Parathyroid adenoma (tissue), 2 donors: ENCODE measurements at regions not wholly inside any gene's neighbourhood (a gene's known extent, or its start where the extent isn't known, plus 50 kb on each side); places are given as distances from the start of the nearest gene placed in this dataset.

Experiments used
- H2AFZ ChIP-seq: fragments of 300-600 bp; sonication (generic); one replicate; pipeline ENCODE4 v1.7.0; 2017; ENCODE audit warnings: antibody characterized with exemption, mild to moderate bottlenecking
- H3K27ac ChIP-seq: fragments of 300-600 bp; sonication (generic); one replicate; pipeline ENCODE4 v1.7.0; 2017
- H3K27me3 ChIP-seq: fragments of 300-600 bp; sonication (generic); one replicate; pipeline ENCODE4 v1.7.0; 2017; ENCODE audit warnings: low read length; ENCODE audit not compliant: control insufficient read depth, insufficient read depth
- H3K36me3 ChIP-seq: fragments of 300-600 bp; sonication (generic); one replicate; pipeline ENCODE4 v1.7.0; 2017; ENCODE audit warnings: low read length; ENCODE audit not compliant: control insufficient read depth, insufficient read depth
- H3K4me1 ChIP-seq: fragments of 300-600 bp; sonication (generic); one replicate; pipeline ENCODE4 v1.7.0; 2017; ENCODE audit warnings: control low read depth
- H3K4me2 ChIP-seq: fragments of 300-600 bp; sonication (generic); one replicate; pipeline ENCODE4 v1.7.0; 2017; ENCODE audit warnings: low read length
- H3K4me3 ChIP-seq: fragments of 300-600 bp; sonication (generic); one replicate; pipeline ENCODE4 v1.7.0; 2017; ENCODE audit warnings: low read depth, low read length
- H3K79me2 ChIP-seq: fragments of 300-600 bp; sonication (generic); one replicate; pipeline ENCODE4 v1.7.0; 2017; ENCODE audit warnings: control low read depth
- H3K9ac ChIP-seq: fragments of 300-600 bp; sonication (generic); one replicate; pipeline ENCODE4 v1.7.0; 2017; ENCODE audit warnings: mild to moderate bottlenecking
- H3K9me3 ChIP-seq: fragments of 300-600 bp; sonication (generic); one replicate; pipeline ENCODE4 v1.7.0; 2017; ENCODE audit warnings: low read length; ENCODE audit not compliant: control insufficient read depth
- TF ChIP-seq, protein P1 (sequence below): fragments of 300-600 bp; sonication (generic); IDR thresholded peaks from one replicate; pipeline ENCODE4 v1.7.0; 2017; ENCODE audit warnings: antibody characterized with exemption, mild to moderate bottlenecking
- donor health status: primary hyperparathyroidism.

DNA sequence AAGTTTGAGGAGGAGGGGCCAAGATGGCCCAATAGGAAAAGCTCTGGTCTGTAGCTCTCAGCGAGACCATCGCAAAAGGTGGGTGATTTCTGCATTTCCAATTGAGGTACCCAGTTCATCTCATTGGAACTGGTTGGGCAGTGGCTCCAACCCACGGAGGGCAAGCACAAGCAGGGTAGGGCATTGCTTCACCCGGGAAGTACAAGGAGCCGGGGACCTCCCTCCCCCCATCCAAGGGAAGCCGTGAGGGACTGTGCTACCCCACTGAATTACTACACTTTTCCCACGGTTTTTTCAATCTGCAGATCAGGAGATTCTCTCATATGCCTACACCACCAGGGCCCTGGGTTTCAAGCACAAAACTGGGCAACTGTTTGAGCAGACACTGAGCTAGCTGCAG, 58.0 kb upstream of the EFCAB3 start:
- TF ChIP-seq, protein P1, sequence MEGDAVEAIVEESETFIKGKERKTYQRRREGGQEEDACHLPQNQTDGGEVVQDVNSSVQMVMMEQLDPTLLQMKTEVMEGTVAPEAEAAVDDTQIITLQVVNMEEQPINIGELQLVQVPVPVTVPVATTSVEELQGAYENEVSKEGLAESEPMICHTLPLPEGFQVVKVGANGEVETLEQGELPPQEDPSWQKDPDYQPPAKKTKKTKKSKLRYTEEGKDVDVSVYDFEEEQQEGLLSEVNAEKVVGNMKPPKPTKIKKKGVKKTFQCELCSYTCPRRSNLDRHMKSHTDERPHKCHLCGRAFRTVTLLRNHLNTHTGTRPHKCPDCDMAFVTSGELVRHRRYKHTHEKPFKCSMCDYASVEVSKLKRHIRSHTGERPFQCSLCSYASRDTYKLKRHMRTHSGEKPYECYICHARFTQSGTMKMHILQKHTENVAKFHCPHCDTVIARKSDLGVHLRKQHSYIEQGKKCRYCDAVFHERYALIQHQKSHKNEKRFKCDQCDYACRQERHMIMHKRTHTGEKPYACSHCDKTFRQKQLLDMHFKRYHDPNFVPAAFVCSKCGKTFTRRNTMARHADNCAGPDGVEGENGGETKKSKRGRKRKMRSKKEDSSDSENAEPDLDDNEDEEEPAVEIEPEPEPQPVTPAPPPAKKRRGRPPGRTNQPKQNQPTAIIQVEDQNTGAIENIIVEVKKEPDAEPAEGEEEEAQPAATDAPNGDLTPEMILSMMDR: no peak
- H3K9ac ChIP-seq: no peak overlapping the region
- no peaks in the 10 kb centered on the region for H3K9me3 ChIP-seq
- no peaks in the 10 kb centered on the region for H3K36me3 ChIP-seq
- H3K27ac ChIP-seq: no peak overlapping the region
- no peak overlapping the region for H2AFZ ChIP-seq
- no peaks in the 10 kb centered on the region for H3K79me2 ChIP-seq
- no peaks in the 10 kb centered on the region for H3K27me3 ChIP-seq
- H3K4me2 ChIP-seq: no peak overlapping the region
- no peak overlapping the region for H3K4me3 ChIP-seq
- no peaks in the 10 kb centered on the region for H3K4me1 ChIP-seq

DNA sequence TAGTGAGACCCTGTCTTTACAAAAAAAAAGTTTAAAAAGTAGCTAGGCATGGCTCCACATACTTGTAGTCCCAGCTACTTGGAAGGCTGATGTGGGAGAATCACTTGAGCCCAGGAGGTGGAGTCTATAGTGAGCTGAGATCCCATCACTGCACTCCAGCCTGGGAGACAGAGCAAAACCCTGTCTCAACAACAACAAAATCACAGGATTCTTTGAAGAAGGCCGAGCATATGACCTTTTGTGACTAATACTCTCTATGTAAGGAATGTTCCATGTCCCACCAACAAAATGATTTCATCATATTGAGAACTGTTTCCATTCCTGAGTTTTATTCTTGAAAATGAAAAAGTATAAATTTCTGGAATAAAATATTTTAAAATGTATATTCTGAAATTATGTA, 58.9 kb upstream of the EFCAB3 start:
- Histone ChIP-seq H3K4me2 (no peak overlapping the region), H3K4me1 (no peaks in the 10 kb centered on the region)
- TF ChIP-seq, protein P1: no peak

DNA sequence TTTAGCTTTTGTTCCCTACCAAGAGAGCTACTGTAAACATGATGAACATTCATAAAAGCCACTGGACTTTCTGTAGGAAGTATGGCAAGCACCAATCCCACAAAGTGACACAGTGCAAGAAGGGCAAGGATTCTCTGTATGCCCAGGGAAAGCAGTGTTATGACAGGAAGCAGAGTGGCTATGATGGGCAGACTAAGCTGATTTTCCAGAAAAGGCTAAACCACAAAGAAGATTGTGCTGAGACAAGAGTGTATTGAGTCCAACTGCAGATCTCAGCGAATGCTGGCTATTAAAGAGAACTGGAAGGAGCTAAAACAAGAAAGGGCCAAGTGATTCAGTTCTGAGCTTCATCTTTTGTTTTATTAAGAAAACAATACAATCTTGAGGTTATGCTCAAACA, 60.5 kb upstream of the EFCAB3 start:
- no peaks in the 10 kb centered on the region for H3K4me1 ChIP-seq
- H3K9me3 ChIP-seq: no peaks in the 10 kb centered on the region
- no peaks in the 10 kb centered on the region for H3K36me3 ChIP-seq
- no peak overlapping the region for H3K4me3 ChIP-seq
- TF ChIP-seq, protein P1: no peak
- H3K9ac ChIP-seq: no peak overlapping the region
- H2AFZ ChIP-seq: no peak overlapping the region
- no peak overlapping the region for H3K27ac ChIP-seq
- no peak overlapping the region for H3K4me2 ChIP-seq
- H3K79me2 ChIP-seq: no peaks in the 10 kb centered on the region
- no peaks in the 10 kb centered on the region for H3K27me3 ChIP-seq

More for the DNA sequence above, 58.9 kb upstream of the EFCAB3 start:
- H3K79me2 ChIP-seq: no peaks in the 10 kb centered on the region
- no peaks in the 10 kb centered on the region for H3K27me3 ChIP-seq
- no peaks in the 10 kb centered on the region for H3K36me3 ChIP-seq
- H3K27ac ChIP-seq: no peak overlapping the region
- H3K9ac ChIP-seq: no peak overlapping the region
- no peak overlapping the region for H2AFZ ChIP-seq
- no peaks in the 10 kb centered on the region for H3K9me3 ChIP-seq
- H3K4me3 ChIP-seq: no peak overlapping the region

DNA sequence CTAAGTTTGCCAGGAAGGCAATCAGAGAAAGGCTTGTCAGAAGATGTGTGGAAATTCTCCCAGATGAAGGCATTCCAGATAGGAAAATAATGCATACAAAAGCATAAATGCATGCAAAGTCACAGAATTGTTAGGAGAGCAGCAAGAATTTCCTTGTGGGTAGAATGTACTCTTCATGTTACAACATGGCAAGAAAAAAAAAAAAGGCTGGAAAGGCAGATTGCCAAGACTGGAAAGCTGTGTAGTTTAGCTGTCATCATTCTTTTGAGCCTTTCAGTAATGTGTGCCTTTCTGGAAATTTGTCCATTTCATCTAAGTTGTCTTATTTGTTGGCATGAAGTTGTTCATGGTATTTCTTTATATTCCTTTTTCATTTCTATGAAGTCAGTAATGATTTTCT, 71.0 kb upstream of the EFCAB3 start:
- TF ChIP-seq, protein P1: no peak
- Histone ChIP-seq H3K9me3 (no peaks in the 10 kb centered on the region), H3K27me3 (no peaks in the 10 kb centered on the region), H3K4me1 (no peaks in the 10 kb centered on the region), H3K4me3 (no peak overlapping the region), H3K36me3 (peaks cover 2% of the 10 kb centered on the region), H2AFZ (no peak overlapping the region), H3K9ac (no peak overlapping the region), H3K79me2 (no peaks in the 10 kb centered on the region), H3K27ac (no peak overlapping the region), H3K4me2 (no peak overlapping the region)

DNA sequence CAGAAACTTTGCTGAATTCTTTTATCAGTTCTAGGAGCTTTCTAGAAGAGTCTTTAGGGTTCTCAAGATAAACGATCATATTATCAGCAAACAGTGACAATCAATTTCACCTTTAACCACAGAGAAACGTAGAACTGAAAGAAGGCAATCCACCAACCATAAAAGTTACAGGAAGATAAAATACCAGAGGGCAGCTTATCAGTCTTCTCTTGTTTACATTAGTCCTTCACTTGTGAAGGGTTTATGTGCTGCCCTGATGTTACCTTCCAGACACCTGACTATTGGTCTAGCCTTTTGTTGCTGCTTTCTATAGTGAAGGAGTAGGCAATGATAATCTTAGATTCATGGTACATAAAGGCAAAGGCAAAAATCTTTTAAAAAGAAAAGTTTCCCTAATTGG, 73.2 kb upstream of the EFCAB3 start:
- no peak overlapping the region for H3K27ac ChIP-seq
- no peaks in the 10 kb centered on the region for H3K27me3 ChIP-seq
- H3K4me2 ChIP-seq: no peak overlapping the region
- no peaks in the 10 kb centered on the region for H3K79me2 ChIP-seq
- no peak overlapping the region for H2AFZ ChIP-seq
- no peak overlapping the region for H3K4me3 ChIP-seq
- peaks cover 2% of the 10 kb centered on the region for H3K36me3 ChIP-seq
- H3K9me3 ChIP-seq: no peaks in the 10 kb centered on the region
- H3K4me1 ChIP-seq: no peaks in the 10 kb centered on the region
- H3K9ac ChIP-seq: no peak overlapping the region
- TF ChIP-seq, protein P1: no peak
